HTR-8/SVneo (cell line): ENCODE measurements at regions not wholly inside any gene's neighbourhood (a gene's known extent, or its start where the extent isn't known, plus 50 kb on each side); places are given as distances from the start of the nearest gene placed in this dataset.
"Not testable (repeated sequence)": the region's sequence is repeated elsewhere in the genome, so short reads cannot be mapped to it uniquely, and the experiment has no call there.

Source experiments
- DNase-seq: peaks from one replicate; pipeline ENCODE4 v3.0.0; 2011; ENCODE audit warnings: low spot score, mixed read lengths; ENCODE audit not compliant: insufficient read length
- FAIRE-seq: peaks from 2 replicates; lab custom pipeline; 2011; peaks lifted over from hg19 to GRCh38; lab: Jason Lieb, UNC

- FAIRE-seq (no peak), DNase-seq (no peak)
These were observed 144.7 kb downstream of the ALX1 start for GRCh38 chr12:85424581-85425348.

GRCh38 chr12:85425349-85425612 is 145.3 kb downstream of the ALX1 start:
- DNase-seq, result no peak
- no peak for FAIRE-seq

- no peak for DNase-seq
- no peak for FAIRE-seq
These were observed 145.9 kb downstream of the ALX1 start for GRCh38 chr12:85425926-85426325.

- DNase-seq, FAIRE-seq: not testable (repeated sequence)
These were observed 153.1 kb downstream of the ALX1 start for GRCh38 chr12:85433148-85433547.

- FAIRE-seq (no peak), DNase-seq (no peak)
These were observed 160.3 kb downstream of the ALX1 start for GRCh38 chr12:85440271-85440670.

GRCh38 chr12:85441025-85441424 is 161.0 kb downstream of the ALX1 start:
- FAIRE-seq, result no peak
- DNase-seq, result no peak

GRCh38 chr12:85441741-85442140 is 161.7 kb downstream of the ALX1 start:
- DNase-seq, result no peak
- no peak for FAIRE-seq

GRCh38 chr12:85445060-85445938 is 165.3 kb downstream of the ALX1 start:
- DNase-seq (no peak), FAIRE-seq (no peak)

GRCh38 chr12:85448031-85448430 is 168.0 kb downstream of the ALX1 start:
- DNase-seq (no peak), FAIRE-seq (no peak)

- FAIRE-seq, result no peak
These were observed 168.6 kb downstream of the ALX1 start for GRCh38 chr12:85448548-85449139.

GRCh38 chr12:85457016-85457415 is 177.0 kb downstream of the ALX1 start:
- DNase-seq, result no peak
- FAIRE-seq, result no peak

More at GRCh38 chr12:85448548-85449139, 168.6 kb downstream of the ALX1 start:
- no peak for DNase-seq

- FAIRE-seq, result no peak
- no peak for DNase-seq
These were observed 181.1 kb downstream of the ALX1 start for GRCh38 chr12:85461127-85461526.

GRCh38 chr12:85462888-85463287 is 182.9 kb downstream of the ALX1 start:
- DNase-seq (no peak), FAIRE-seq (no peak)

GRCh38 chr12:85466890-85467289 is 186.9 kb downstream of the ALX1 start:
- FAIRE-seq (no peak), DNase-seq (no peak)

GRCh38 chr12:85468356-85469157 is 188.5 kb downstream of the ALX1 start:
- DNase-seq (peak; percentile 43), FAIRE-seq (no peak)

GRCh38 chr12:85469158-85470086 is 189.4 kb downstream of the ALX1 start:
- FAIRE-seq, DNase-seq: not testable (repeated sequence)

- not testable (repeated sequence) for DNase-seq, FAIRE-seq
These were observed 195.3 kb downstream of the ALX1 start for GRCh38 chr12:85475277-85475676.

GRCh38 chr12:85476756-85477155 is 196.7 kb downstream of the ALX1 start:
- DNase-seq (no peak), FAIRE-seq (no peak)

GRCh38 chr12:85484387-85484786 is 204.4 kb downstream of the ALX1 start:
- no peak for FAIRE-seq
- DNase-seq, result no peak
